ENCODE measurements at regions not wholly inside any gene's neighbourhood (a gene's known extent, or its start where the extent isn't known, plus 50 kb on each side); places are given as distances from the start of the nearest gene placed in this dataset.
A peak's percentile ranks its signal among the peaks of the same experiment; 100 is the strongest.

DNA sequence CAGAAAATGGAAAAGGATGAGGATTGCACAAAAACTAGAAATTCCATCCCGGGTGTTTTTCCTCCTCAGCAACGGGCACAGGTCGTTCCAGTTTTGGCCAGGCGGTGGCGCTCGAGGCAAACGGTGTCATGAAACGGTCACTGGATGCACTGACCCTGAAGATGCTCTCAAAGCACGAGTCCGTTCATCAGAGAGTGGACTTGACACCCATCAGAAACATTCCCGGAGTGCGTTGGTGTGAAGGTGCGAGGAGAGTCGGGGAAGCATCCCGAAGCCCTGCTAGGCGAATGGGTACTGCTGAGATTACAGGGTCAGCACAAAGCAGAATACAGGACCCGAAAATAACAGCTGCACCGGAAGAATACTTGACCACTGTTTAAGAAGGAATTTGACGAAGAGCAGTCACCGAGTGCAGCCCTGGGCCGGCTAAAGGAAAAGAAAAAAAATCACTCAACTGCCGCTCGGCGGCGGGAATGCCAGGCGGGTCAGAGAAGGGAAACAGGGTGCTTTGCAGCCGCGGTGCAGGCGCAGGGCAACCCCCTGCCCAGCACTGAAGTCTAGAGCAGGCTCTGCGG, 71.7 kb upstream of the ETS2 start:
- peaks cover 7% of the 10 kb centered on the region for H3K4me1 ChIP-seq
- in situ Hi-C loops (cut with MboI; ENCODE audit: low sequenced_read_pairs): loop anchor here (10.0 kb wide), 1 partner anchor 411 kb away; no protein-coding TSS in a partner anchor
- DNase-seq (ENCODE audit: low spot score in 2 of 2): peak; percentile 55 to 92
- no peaks in the 10 kb centered on the region for H3K27me3 ChIP-seq (ENCODE audit: low read depth)
- peak overlapping the region; percentile 9; the same call in 1 of the 2 replicates for H3K4me3 ChIP-seq
- no peaks in the 10 kb centered on the region for H3K9me3 ChIP-seq
- H3K36me3 ChIP-seq (replicated peaks): no peaks in the 10 kb centered on the region

DNA sequence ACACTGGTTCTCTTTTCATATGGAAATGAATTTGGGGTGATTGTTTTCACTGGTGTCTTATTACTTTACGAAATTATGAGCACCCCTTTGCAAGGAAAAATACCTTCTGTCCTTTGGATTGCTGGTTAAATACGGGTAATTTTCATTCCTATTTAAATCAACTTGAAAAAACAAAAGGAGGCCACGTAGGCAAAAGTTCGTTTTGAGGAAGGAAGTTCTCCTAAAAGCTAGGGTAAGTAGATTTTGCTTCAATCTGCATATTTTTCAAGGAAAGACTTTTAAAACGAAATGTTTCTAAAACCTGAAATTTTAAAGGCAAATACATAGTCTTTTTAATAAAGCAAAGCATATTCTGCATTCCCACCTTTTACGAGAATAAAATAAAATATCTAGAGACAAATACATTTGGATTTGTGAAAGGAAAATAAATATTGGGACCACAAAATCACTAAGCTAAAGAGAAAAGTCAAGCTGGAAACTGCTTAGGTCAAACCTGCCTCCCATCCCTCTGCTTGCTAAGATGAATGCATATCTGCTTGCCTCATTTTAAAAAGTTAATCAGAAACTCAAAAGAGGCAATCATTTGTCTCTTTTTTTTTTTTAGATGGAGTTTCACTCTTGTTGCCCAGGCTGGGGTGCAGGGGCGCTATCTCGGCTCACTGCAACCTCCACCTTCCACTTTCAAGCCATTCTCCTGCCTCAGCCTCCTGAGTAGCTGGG, 70.9 kb upstream of the ETS2 start:
- Histone ChIP-seq H3K27me3 (ENCODE audit: low read depth) (no peaks in the 10 kb centered on the region), H3K36me3 (replicated peaks) (no peaks in the 10 kb centered on the region), H3K4me3 (no peak overlapping the region), H3K4me1 (peaks cover 7% of the 10 kb centered on the region), H3K9me3 (no peaks in the 10 kb centered on the region)
- in situ Hi-C loops (cut with MboI; ENCODE audit: low sequenced_read_pairs): loop anchor here (10.0 kb wide), 1 partner anchor 410 kb away; no protein-coding TSS in a partner anchor
- peak in 1 of 2 experiments; percentile 88 for DNase-seq (ENCODE audit: low spot score in 2 of 2)

DNA sequence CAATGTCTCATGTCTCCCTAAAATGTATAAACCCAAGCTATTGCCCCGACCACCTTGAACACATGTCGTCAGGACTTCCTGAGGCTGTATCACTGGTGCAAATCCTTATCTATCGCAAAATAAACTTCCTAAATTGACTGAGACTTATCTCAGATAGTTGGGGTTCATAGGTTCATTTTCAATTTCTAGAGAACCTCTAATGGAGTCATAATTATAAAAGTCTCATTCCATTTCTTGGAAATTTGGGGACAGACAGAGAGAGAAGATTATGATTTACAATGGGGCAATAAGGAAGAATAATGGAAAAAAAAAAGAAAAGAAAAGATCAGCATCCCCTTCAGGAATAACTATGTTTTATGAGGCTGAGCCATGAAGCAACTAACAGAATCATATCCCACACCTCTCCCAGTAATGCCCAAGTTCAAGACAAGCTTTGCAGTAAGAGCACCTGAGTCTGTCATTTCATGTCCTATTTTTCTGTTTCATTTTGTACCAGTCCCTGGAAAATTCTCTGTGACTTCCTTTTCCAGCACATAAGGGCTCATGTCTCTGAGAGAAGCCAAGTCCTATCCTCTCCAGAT, 70.0 kb upstream of the ETS2 start:
- H3K27me3 ChIP-seq (ENCODE audit: low read depth): no peaks in the 10 kb centered on the region
- peaks cover 7% of the 10 kb centered on the region for H3K4me1 ChIP-seq
- no peak for DNase-seq (ENCODE audit: low spot score in 2 of 2)
- no peak overlapping the region for H3K4me3 ChIP-seq
- in situ Hi-C loops (cut with MboI; ENCODE audit: low sequenced_read_pairs): loop anchor here (10.0 kb wide), 1 partner anchor 409 kb away; no protein-coding TSS in a partner anchor
- no peaks in the 10 kb centered on the region for H3K9me3 ChIP-seq
- no peaks in the 10 kb centered on the region for H3K36me3 ChIP-seq (replicated peaks)

DNA sequence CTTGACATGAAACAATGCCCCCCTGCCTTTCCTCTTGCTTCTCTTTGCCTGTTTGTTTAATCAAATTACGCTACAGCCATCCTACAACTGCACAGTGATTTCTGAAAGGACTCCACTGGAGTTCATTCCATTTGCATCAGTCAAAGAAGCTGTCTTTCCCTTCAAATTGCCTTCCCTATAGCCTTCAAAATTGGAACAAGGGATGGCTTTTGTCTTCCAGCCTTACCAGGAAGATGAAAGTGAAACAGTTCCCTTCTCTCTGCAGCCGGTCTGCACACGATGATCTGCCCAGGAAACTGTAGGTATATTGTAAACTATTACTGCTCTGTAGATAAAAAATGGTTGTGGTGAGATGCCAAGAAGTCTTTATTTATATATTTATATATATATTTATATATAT, 65.6 kb upstream of the ETS2 start:
- in situ Hi-C loops (cut with MboI; ENCODE audit: low sequenced_read_pairs): no loop called here
- no peak for DNase-seq (ENCODE audit: low spot score in 2 of 2)
- no peaks in the 10 kb centered on the region for H3K36me3 ChIP-seq (replicated peaks)
- H3K27me3 ChIP-seq (ENCODE audit: low read depth): no peaks in the 10 kb centered on the region
- no peaks in the 10 kb centered on the region; the same call in 1 of the 2 replicates for H3K4me1 ChIP-seq
- no peak overlapping the region for H3K4me3 ChIP-seq
- no peaks in the 10 kb centered on the region for H3K9me3 ChIP-seq

DNA sequence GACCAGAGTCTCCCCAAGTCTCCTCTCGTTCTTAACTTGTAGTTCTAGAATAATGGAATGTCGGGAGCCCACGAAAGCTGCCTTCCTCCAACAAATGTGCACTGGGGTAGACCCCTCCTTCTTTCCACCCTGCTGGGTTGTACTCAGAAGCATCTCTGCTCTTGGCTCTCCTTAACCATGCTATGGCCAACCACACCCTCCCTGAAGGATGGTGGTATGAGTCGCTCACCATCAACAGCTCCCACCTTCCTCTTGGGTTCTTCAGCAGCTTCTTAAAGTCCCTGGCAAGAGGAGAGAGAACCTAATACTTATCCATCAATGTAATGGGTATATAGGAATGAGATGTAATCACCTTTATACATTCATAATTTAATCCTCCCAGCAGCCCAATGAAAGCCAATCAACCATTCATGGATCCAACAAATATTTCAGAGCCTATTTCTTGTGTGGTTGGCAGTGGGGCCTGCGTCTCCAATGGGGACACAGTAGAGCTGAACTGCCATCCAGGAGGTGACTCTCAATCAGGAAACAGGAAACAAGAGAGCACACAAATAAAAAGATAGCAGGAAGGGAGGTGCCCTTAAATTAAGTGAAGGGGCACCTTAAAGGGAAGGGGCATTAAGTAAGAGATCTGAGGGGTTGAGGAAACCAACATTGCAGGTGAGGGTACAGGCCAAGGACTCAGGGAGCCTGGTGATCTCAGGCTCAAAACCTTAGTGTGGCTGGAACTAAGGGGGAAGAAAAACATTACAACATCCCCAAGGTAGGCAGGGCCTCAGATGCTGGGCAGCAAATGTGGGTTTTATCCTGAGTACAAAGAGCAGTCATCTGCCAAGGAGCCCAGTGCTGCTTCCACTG, 64.4 kb upstream of the ETS2 start:
- H3K9me3 ChIP-seq: no peaks in the 10 kb centered on the region
- in situ Hi-C loops (cut with MboI; ENCODE audit: low sequenced_read_pairs): no loop called here
- no peaks in the 10 kb centered on the region for H3K27me3 ChIP-seq (ENCODE audit: low read depth)
- DNase-seq (ENCODE audit: low spot score in 2 of 2): no peak
- H3K36me3 ChIP-seq (replicated peaks): no peaks in the 10 kb centered on the region
- H3K4me3 ChIP-seq: no peak overlapping the region
- H3K4me1 ChIP-seq: no peaks in the 10 kb centered on the region; the same call in 1 of the 2 replicates

DNA sequence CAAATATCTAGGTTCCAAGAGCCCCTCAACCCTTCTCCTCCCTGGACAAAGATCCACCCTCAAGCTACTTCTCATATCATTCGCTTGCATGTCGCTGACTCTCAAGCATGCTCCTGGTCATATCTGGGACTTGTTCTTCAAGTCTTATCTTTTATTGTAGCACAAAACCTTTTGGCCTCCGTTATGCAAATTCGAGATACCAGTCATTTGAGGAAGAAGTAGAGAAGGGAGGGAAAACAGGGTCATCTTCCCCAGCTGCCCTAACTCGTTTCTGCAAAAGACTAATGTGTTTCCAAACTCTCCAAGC, 63.8 kb upstream of the ETS2 start:
- Histone ChIP-seq H3K4me3 (no peak overlapping the region), H3K36me3 (replicated peaks) (no peaks in the 10 kb centered on the region), H3K27me3 (ENCODE audit: low read depth) (no peaks in the 10 kb centered on the region), H3K9me3 (no peaks in the 10 kb centered on the region), H3K4me1 (no peaks in the 10 kb centered on the region; the same call in 1 of the 2 replicates)
- no peak for DNase-seq (ENCODE audit: low spot score in 2 of 2)
- in situ Hi-C loops (cut with MboI; ENCODE audit: low sequenced_read_pairs): no loop called here

DNA sequence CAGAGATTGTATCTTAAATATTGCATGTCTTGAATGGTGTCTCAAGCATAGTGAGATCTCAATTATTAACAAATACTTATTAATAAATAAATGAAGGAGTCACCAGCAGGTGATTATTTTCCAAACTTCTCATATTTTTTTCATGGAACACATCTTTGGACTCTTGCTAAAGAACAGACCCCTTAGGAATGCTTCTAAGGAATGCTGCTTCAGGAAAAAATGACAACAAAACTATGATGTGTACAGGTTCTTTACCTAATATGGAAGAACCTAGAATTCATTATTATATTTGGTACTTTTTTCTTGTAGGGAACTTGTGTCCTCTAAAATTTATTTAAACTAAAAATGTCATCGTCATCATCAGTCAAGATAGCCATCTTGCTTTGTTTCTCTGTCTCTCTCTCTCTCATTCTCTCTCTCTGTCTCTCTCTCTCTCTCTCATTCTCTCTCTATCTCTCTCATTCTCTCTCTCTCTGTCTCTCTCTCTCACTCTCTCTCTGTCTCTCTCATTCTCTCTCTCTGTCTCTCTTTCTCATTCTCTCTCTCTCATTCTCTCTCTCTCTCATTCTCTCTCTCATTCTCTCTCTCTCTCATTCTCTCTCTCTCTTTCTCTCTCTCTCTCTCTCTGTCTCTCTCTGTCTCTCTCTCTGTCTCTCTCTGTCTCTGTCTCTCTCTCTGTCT, 63.0 kb upstream of the ETS2 start:
- Histone ChIP-seq H3K9me3 (no peaks in the 10 kb centered on the region), H3K4me3 (no peak overlapping the region), H3K4me1 (no peaks in the 10 kb centered on the region; the same call in 1 of the 2 replicates), H3K36me3 (replicated peaks) (no peaks in the 10 kb centered on the region), H3K27me3 (ENCODE audit: low read depth) (no peaks in the 10 kb centered on the region)
- in situ Hi-C loops (cut with MboI; ENCODE audit: low sequenced_read_pairs): no loop called here
- no peak for DNase-seq (ENCODE audit: low spot score in 2 of 2)

DNA sequence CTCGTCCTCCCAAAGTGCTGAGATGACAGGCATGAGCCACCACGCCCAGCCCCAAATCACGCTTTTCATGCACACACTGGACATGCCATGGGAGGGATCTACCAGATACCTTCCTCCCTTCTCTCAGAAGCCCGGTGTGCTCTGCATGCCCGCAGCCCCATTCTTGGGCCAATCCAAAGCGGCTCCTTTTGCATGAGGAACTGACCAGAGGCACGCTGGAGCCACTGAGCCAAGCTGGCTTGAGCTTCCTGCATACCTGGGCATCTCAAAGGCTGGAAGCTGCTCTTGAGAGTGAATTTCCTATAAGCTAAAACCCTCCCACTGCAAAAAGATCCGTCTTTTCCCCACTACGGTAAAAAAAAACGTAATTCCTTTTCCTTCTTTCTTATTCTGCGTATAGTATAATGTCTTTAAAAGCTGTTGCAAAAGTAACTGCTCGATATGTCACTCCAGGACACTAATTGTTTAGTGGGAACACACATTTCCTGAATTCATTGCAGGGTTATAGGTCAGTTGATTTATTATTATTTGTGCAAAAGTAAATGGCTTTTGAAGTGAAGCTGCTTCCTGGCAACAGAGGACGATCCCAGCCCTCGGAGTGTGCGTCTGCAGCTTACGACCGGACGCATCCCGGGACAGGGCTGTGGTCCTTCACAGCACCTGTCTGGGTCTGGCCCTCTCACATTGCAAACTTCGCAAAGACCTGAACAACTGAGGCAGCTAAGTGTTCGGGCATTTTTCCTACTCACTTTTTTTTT, 61.8 kb upstream of the ETS2 start:
- Histone ChIP-seq H3K36me3 (replicated peaks) (no peaks in the 10 kb centered on the region), H3K9me3 (no peaks in the 10 kb centered on the region), H3K4me3 (no peak overlapping the region), H3K4me1 (no peaks in the 10 kb centered on the region; the same call in 1 of the 2 replicates), H3K27me3 (ENCODE audit: low read depth) (no peaks in the 10 kb centered on the region)
- no peak for DNase-seq (ENCODE audit: low spot score in 2 of 2)
- in situ Hi-C loops (cut with MboI; ENCODE audit: low sequenced_read_pairs): no loop called here

DNA sequence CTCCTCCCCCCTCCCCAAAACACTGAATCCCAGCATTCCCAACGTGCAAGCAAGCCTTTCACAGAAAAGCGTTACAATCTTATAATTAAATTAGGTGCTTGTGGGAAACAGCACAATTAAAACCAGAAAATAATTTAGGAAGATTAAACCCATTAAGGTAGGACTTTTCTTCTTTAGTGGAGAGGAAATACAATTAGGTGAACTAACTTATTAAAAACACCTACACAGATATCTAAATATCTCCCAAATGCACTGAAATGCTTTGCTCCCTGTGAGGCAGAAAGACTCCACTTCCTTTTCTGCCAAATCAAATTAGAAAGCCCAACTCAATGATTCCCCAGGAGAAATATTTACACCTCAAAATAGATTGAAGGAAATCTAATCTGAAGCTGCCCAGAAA, 60.9 kb upstream of the ETS2 start:
- H3K27me3 ChIP-seq (ENCODE audit: low read depth): no peaks in the 10 kb centered on the region
- in situ Hi-C loops (cut with MboI; ENCODE audit: low sequenced_read_pairs): no loop called here
- DNase-seq (ENCODE audit: low spot score in 2 of 2): no peak
- no peak overlapping the region for H3K4me3 ChIP-seq
- H3K4me1 ChIP-seq: no peaks in the 10 kb centered on the region
- no peaks in the 10 kb centered on the region for H3K36me3 ChIP-seq (replicated peaks)
- no peaks in the 10 kb centered on the region for H3K9me3 ChIP-seq

DNA sequence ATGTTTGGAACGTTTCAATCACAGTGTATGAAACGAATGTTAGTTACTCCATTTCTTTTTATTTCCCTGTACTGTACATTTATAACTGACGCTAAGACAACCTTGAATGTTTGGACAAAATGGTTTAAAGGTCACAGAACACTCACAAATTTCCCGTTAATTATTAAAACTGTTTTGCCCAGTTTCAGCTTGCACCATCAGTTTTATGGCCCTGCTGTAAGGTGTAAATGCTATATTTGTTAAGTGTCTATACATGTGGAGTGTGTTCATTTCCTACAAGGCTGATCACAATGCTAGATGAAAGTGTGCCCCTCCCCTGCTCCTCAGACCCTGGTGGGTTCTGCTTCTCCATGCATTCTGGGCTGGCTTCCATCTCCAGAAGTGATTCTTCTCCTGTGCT, 57.9 kb upstream of the ETS2 start:
- no peaks in the 10 kb centered on the region for H3K9me3 ChIP-seq
- DNase-seq (ENCODE audit: low spot score in 2 of 2): no peak
- no peaks in the 10 kb centered on the region for H3K36me3 ChIP-seq (replicated peaks)
- no peak overlapping the region for H3K4me3 ChIP-seq
- H3K4me1 ChIP-seq: no peaks in the 10 kb centered on the region
- no peaks in the 10 kb centered on the region for H3K27me3 ChIP-seq (ENCODE audit: low read depth)
- in situ Hi-C loops (cut with MboI; ENCODE audit: low sequenced_read_pairs): no loop called here

DNA sequence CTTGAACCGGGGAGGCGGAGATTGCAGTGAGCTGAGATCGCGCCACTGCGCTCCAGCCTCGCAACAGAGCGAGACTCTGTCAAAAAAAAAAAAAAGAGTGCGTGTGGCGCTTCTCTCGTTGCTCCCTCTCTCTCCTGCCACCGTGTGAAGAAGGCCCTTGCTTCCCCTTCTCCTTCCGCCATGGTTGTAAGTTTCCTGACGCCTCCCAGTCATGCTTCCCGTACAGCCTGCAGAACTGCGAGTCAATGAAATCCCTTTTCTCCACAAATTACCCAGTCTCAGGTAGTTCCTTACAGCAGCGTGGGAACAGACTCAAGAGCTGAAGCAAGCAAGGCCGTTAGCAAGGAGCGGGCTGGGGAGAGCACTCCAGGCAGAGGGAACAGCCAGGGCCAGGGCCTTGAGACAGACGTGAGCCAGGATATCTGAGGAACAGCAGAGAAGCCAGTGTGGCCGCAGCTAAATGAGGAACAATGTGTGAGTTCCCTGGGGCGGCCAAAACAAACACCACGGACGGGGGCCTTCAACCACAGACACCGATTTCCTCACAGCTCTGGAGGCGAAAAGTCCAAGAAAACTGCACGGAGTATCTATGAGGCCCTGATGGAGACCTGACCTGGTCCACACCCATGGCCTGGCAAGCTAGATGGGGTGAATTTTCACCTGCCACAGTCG, 54.2 kb upstream of the ETS2 start:
- Histone ChIP-seq H3K27me3 (ENCODE audit: low read depth) (no peaks in the 10 kb centered on the region), H3K4me1 (no peaks in the 10 kb centered on the region), H3K4me3 (no peak overlapping the region), H3K36me3 (replicated peaks) (no peaks in the 10 kb centered on the region), H3K9me3 (no peaks in the 10 kb centered on the region)
- no peak for DNase-seq (ENCODE audit: low spot score in 2 of 2)
- in situ Hi-C loops (cut with MboI; ENCODE audit: low sequenced_read_pairs): no loop called here

DNA sequence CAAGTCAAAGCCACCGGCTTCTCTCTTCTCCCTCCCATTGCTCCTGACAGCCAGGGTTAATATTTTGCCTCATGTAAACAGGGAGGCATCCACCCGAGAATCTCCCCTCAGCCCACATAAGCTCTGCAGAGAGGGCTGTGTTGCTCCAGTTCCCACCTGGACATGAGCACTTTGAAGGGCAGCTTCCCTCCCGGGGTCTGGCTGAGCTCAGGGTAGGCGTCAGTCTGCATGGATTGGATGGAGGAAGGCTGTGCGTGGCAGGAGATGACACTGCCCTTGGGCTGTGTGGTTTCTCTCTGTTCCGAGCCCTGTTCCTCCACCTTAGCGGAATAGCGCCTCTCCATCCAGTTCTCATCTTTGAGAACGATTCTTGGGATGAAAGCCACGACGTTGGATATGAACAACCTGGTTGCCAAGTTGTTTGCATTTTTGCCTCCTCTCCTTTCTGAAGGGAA, 53.7 kb upstream of the ETS2 start:
- no peaks in the 10 kb centered on the region for H3K27me3 ChIP-seq (ENCODE audit: low read depth)
- H3K36me3 ChIP-seq (replicated peaks): no peaks in the 10 kb centered on the region
- H3K9me3 ChIP-seq: no peaks in the 10 kb centered on the region
- in situ Hi-C loops (cut with MboI; ENCODE audit: low sequenced_read_pairs): no loop called here
- no peaks in the 10 kb centered on the region for H3K4me1 ChIP-seq
- no peak overlapping the region for H3K4me3 ChIP-seq
- no peak for DNase-seq (ENCODE audit: low spot score in 2 of 2)
